ENCODE measurements at regions not wholly inside any gene's neighbourhood (a gene's known extent, or its start where the extent isn't known, plus 50 kb on each side); places are given as distances from the start of the nearest gene placed in this dataset.

DNA sequence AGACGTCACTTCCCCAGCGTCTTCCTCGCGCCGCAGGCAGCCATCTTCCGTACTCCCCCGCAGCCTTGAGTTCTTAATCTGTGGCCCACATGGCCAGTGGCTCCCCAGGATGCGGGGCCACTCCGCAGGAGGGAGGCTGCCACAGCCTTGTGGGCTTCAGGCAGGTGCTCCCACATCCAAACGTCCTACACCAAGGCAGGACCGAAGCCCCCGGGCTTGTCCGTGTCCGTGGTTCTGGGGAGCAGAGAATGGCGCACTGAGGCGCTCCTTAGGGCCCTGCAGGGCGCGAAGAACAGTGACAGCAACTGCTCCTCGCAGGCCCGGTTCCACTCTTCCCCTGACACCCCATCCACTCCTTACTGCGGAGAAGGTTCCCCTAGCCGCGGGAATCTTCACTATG is 755.8 kb downstream of the PRIM2 start:
- TF ChIP-seq, protein P1, sequence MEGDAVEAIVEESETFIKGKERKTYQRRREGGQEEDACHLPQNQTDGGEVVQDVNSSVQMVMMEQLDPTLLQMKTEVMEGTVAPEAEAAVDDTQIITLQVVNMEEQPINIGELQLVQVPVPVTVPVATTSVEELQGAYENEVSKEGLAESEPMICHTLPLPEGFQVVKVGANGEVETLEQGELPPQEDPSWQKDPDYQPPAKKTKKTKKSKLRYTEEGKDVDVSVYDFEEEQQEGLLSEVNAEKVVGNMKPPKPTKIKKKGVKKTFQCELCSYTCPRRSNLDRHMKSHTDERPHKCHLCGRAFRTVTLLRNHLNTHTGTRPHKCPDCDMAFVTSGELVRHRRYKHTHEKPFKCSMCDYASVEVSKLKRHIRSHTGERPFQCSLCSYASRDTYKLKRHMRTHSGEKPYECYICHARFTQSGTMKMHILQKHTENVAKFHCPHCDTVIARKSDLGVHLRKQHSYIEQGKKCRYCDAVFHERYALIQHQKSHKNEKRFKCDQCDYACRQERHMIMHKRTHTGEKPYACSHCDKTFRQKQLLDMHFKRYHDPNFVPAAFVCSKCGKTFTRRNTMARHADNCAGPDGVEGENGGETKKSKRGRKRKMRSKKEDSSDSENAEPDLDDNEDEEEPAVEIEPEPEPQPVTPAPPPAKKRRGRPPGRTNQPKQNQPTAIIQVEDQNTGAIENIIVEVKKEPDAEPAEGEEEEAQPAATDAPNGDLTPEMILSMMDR (IDR thresholded peaks at IDR 0.05) = no peak
- no peak for TF ChIP-seq POLR2AphosphoS5 (IDR thresholded peaks at IDR 0.05)
